VCaP (cell line): ENCODE measurements at regions not wholly inside any gene's neighbourhood (a gene's known extent, or its start where the extent isn't known, plus 50 kb on each side); places are given as distances from the start of the nearest gene placed in this dataset.

Experiments
- H3K27ac ChIP-seq: fragments of 450-650 bp; 2 replicates; pipeline ENCODE4 v1.5.1; 2017
- CTCF ChIP-seq: fragments of 450-650 bp; conservative IDR thresholded peaks from 2 replicates; pipeline ENCODE4 v1.5.1; 2017; ENCODE audit warnings: mild to moderate bottlenecking, moderate library complexity

GRCh38 chr6:102300350-102300749, 906.8 kb downstream of the GRIK2 start:
- no peak for TF ChIP-seq CTCF
- no peak overlapping the region for H3K27ac ChIP-seq

GRCh38 chr6:102298051-102298450, 904.5 kb downstream of the GRIK2 start:
- no peak for TF ChIP-seq CTCF
- H3K27ac ChIP-seq: no peak overlapping the region
